A673 (cell line): ENCODE measurements at regions not wholly inside any gene's neighbourhood (a gene's known extent, or its start where the extent isn't known, plus 50 kb on each side); places are given as distances from the start of the nearest gene placed in this dataset.

Source experiments
- EZH2 ChIP-seq: fragments of 200-600 bp; sonication (generic); IDR thresholded peaks from 2 replicates; pipeline ENCODE4 v1.6.1; 2017; ENCODE audit warnings: borderline replicate concordance, low read depth, mild to moderate bottlenecking, mixed read lengths, antibody characterized with exemption, low read length; ENCODE audit not compliant: poor library complexity, severe bottlenecking
- TF ChIP-seq, protein P1 (sequence below): fragments of 300-800, 200-600 bp; sonication (generic); conservative IDR thresholded peaks from 2 replicates; pipeline ENCODE4 v1.5.1; 2017; ENCODE audit warnings: low read depth, mild to moderate bottlenecking, antibody characterized with exemption, low read length, moderate library complexity, mixed read lengths

DNA sequence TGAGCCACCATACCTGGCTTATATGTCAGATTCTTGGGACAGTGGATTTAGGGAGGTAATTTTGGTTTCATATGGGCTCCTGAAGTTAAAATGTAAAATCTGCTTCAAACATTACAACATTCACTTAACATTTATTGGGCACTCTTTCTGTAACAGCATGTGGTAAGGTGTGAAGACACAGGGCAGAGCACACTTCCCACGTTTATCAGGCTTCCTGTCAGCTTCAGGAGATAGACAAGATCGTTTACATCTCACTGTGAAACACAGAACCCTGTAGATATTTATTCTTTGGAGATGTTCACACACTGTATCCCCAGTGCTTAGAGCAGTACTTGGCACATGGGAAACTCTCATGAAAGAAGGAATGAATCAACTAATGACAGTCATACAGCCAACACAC, 426.0 kb upstream of the RARB start:
- TF ChIP-seq, protein P1, sequence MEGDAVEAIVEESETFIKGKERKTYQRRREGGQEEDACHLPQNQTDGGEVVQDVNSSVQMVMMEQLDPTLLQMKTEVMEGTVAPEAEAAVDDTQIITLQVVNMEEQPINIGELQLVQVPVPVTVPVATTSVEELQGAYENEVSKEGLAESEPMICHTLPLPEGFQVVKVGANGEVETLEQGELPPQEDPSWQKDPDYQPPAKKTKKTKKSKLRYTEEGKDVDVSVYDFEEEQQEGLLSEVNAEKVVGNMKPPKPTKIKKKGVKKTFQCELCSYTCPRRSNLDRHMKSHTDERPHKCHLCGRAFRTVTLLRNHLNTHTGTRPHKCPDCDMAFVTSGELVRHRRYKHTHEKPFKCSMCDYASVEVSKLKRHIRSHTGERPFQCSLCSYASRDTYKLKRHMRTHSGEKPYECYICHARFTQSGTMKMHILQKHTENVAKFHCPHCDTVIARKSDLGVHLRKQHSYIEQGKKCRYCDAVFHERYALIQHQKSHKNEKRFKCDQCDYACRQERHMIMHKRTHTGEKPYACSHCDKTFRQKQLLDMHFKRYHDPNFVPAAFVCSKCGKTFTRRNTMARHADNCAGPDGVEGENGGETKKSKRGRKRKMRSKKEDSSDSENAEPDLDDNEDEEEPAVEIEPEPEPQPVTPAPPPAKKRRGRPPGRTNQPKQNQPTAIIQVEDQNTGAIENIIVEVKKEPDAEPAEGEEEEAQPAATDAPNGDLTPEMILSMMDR, result no peak
- no peak for TF ChIP-seq EZH2
